Amniotic epithelial cell (primary cell): ENCODE measurements at regions not wholly inside any gene's neighbourhood (a gene's known extent, or its start where the extent isn't known, plus 50 kb on each side); places are given as distances from the start of the nearest gene placed in this dataset.
A peak's percentile ranks its signal among the peaks of the same experiment; 100 is the strongest.

Experiments
- DNase-seq: peaks from one replicate; pipeline ENCODE4 v3.0.0-alpha.2; 2010; ENCODE audit warnings: low read depth

DNA sequence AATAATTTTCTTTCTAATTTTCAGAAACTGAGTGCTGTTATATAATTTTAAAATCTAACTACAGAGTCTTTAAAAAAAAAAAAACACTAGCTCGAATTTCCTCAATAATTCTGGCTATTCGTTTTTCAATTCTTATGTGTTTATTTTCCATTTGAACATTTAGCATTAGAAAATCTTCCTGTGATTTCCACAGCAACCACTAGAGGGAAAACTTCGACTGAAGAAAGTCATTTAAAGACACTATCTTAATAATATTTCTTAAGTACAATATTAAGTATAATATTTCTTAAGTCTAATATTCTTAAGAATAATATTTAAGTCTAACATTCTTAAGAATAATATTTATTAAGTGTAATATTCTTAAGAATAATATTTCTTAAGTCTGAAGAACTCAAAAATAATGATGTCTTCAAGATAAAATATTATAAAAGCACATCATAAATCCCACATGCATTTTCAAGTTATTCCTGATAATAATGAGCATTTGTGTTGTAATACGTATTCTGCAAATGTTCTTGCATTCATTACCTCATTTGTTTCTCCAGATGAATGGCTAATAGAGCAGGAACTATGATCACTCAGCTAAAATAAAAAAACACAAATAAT, 118.4 kb upstream of the WDR17 start:
- peak; percentile 22 for DNase-seq

DNA sequence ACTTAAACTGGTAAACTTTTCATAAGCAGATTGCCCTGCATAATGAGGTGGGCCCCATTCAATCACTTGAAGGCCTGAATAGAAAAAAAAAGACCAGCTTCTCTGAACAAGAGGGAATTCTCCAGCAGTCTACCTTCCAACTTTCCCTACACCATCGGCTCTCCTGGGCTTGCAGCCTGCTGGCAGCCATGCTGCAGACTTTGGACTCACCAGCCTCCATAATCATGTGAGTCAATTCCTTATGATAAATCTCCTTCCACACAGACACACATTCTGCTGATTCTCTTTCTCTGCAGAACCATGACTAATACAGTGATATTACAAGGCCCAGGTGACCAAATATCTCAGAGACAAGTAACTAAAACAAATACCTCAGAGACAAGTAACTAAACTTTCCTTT, 113.8 kb upstream of the WDR17 start:
- DNase-seq = peak; percentile 58

DNA sequence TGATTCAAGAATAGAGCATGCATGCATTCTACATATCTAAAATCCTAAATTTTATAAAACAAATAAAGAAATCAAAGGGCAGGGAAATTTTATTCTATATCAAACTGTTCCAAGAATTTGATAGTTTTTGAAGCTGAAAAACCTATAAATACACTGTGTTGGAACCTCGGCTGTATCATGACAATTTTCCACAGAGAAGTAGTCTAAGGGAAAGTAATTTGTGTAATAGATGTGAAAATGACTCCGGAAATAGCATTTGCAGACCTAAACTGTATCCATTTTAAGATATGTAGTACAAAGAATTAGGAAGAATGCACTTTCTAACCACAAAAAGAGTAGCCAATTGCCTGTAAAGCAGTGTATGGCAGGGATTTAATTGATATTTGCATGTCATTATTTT, 112.5 kb upstream of the WDR17 start:
- DNase-seq = no peak

DNA sequence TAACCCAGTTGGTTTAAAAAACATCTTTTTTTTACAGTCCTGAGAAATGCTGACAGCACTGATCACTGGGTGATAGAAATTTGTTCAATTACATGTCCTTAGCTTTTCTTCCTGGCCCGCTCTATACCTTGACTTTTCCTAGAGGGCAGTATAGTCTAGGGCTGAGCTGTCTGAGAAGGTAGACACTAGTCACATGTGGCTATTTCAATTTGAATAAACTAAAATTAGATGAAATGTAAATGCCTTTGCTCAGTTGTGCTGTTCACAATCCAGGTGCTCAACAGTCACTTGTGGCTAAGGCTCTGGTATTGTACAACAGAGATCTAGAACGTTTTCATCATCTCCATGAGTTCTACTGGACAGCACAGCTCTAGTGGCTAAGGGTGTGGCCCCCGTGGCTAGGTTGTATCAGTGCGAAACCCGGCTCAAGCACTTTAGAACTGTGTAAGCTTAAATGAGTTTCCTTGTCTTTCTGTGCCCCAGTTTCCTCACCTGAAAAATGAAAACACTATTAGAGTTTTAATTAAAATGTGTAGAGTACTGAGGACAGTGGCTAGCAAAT, 111.6 kb upstream of the WDR17 start:
- DNase-seq = no peak

- no peak for DNase-seq
These were observed 111.0 kb upstream of the WDR17 start for GRCh38 chr4:175954685-175955084.

- DNase-seq = no peak
These were observed 104.0 kb upstream of the WDR17 start for GRCh38 chr4:175961604-175962003.

- DNase-seq = no peak
These were observed 95.6 kb upstream of the WDR17 start for GRCh38 chr4:175970072-175970471.

GRCh38 chr4:175970724-175971123, 94.9 kb upstream of the WDR17 start:
- DNase-seq = no peak

DNA sequence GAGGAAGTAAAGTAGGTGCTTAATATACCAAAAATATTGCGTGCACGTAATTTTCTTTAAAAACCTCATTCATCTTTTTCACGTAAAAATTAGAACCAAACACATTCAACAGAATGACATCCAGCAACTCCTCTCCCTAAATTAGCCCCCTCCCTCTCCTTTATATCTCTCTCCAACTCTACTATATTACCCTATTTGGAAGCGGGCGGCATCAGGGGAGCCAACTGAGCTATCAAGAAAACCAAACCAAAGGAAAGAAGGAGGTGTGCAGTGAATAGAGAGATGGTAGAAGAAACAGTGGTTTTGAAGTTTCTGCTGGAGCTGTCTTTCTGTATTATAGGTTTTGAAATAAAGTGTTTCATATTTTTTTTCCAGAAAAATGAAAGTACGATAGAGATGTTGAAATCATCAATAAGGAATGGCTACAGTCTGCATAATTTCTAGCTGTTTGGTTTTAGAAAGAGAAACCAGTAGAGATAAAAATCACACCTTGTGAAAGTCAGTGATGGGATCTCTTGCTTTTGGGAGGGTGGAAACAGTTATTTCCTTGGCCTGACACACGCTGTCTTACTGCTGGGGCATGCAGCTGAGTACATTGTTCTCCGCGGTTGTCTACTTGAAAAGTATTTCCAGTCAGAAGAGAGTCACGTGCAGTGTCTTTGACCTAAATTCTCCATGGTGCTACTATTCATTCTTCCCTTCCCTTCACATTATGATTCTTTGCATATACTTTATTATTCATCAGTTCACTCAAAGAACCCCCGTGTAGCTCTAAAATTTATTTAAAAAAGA, 94.1 kb upstream of the WDR17 start:
- peak; percentile 12 for DNase-seq

GRCh38 chr4:175973027-175973923, 92.4 kb upstream of the WDR17 start:
- no peak for DNase-seq

- DNase-seq = no peak
These were observed 82.0 kb upstream of the WDR17 start for GRCh38 chr4:175983636-175984035.

DNA sequence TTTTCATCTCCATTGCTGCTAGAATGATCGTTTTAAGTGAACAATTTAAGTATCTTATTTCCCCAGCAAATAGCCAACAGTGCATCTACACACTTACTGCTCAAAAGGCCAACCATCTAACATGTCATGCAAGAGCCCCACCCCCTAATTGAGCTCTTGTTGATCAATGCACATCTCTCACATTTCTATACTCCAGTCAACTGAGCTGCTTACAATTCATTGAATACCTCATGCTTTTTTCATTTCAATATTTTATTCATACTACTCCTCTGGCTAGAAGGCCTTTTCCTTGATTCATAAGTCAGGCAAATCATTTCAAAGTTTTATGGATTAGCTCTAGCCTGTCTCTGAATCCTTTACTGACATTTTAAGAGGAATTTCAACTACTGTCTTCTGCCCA, 79.0 kb upstream of the WDR17 start:
- no peak for DNase-seq

GRCh38 chr4:175988511-175988910, 77.1 kb upstream of the WDR17 start:
- no peak for DNase-seq

DNA sequence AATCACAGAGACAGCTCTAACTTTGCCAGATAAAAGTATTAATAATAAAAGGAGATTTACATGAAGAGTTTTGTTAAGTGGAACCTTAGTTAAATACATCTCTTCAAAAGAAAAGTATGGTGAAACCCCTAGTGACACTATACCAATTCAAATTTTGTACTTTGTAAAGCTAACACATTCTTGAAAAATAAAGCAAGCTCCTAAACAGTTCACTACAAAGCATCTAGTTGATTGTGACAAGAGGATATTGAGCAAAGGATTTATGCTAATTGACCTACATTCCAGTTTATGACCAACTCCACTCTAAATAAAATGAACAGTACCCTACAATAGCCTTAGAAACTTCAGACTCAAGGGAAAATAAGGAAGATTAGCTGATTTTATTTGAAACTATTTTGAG, 69.4 kb upstream of the WDR17 start:
- no peak for DNase-seq

- no peak for DNase-seq
These were observed 68.3 kb upstream of the WDR17 start for GRCh38 chr4:175997291-175997690.

- DNase-seq = peak; percentile 6
These were observed 66.9 kb upstream of the WDR17 start for GRCh38 chr4:175998782-175999181.

- DNase-seq = no peak
These were observed 65.7 kb upstream of the WDR17 start for GRCh38 chr4:175999944-176000343.

DNA sequence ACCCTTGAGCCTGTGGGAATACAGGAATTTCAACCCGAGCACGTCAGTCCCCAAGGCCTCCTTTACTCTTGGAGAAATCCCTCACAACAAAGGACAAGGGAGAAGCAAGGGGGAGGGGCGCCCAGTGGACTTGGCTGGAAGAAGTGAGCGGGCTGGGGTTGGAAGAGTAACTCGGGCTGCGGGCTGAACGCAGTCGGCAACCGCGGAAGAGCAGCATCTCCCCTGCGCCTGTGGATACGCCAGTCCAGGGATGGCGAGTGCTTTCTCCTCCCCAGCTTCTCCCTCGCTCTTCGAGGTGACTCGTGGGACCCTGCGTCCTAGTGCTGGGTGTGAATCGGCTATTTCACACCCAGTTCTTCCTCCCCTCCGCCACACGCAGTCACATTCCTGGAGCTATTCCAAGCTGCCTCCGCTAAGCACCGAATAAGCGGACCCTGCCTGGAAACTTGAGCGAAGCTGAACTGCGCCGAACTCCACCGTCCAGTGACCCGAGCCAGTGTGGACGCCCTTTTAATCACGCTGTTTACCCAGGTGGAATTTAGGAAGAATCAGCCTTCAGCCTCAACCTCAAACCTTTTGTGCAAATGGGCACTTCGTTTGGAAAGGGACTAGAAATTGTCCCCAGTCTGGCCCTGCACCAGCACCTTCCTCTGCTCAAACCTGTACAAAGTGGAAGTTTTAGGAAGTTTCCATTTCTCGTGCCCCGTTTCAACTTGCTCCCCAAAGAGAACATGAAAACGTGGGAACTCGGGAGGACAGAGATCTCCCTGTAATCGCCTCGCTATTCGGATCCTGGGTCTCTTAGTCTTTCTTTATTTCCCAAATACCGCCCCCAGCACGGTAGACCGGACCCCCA, 64.3 kb upstream of the WDR17 start:
- DNase-seq = peak; percentile 16

- DNase-seq = no peak
These were observed 63.5 kb upstream of the WDR17 start for GRCh38 chr4:176002007-176002613.

DNA sequence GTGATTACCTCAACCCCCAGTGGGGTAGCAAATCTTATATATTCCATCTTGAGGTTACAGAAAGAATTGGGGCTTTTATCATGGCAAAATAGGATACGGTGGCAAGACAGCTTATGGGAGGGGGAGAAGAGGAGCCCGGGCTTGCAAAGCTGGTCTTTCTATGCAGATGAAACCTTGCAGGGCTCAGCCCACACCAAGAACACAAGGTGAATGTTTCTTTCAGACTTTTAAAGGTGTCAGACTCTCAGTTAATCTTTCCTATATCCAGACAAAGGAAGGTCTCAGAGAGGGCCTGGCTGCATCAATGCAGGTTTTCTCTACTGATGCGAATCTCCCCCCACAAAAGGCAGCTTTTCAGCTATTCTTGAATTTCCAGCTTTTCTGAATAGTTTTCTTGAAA, 59.9 kb upstream of the WDR17 start:
- no peak for DNase-seq

GRCh38 chr4:176009254-176009653, 56.4 kb upstream of the WDR17 start:
- no peak for DNase-seq
